Kidney (tissue), 13 donors: ENCODE measurements at regions not wholly inside any gene's neighbourhood (a gene's known extent, or its start where the extent isn't known, plus 50 kb on each side); places are given as distances from the start of the nearest gene placed in this dataset.
"Not testable (repeated sequence)": the region's sequence is repeated elsewhere in the genome, so short reads cannot be mapped to it uniquely, and the experiment has no call there.

Experiments
- DNase-seq, 5 donors: peaks; one replicate each; pipeline ENCODE4 v3.0.0-alpha.2; 2013 to 2020
- FAIRE-seq: peaks from 2 replicates; lab custom pipeline; 2012; peaks lifted over from hg19 to GRCh38; lab: Jason Lieb, UNC
- H3K27ac ChIP-seq, 2 donors: one replicate each; pipeline ENCODE4 v1.7.0; 2013; ENCODE audit warnings: low read depth in 2 of 2, low read length in 2 of 2, inconsistent platforms in 1 of 2
- H3K27me3 ChIP-seq: one replicate; pipeline ENCODE4 v1.7.1; 2013; ENCODE audit warnings: low read length, inconsistent platforms; ENCODE audit not compliant: control insufficient read depth, insufficient read depth
- H3K36me3 ChIP-seq, 3 donors: one replicate each; pipeline versions ENCODE4 v1.7.0 to v1.7.1; 2013; ENCODE audit warnings: low read length in 3 of 3, control low read depth in 1 of 3, inconsistent platforms in 1 of 3; ENCODE audit not compliant: insufficient read depth in 3 of 3, control insufficient read depth in 2 of 3
- H3K4me1 ChIP-seq, 3 donors: one replicate each; pipeline versions ENCODE4 v1.7.0 to v1.7.1; 2013; ENCODE audit warnings: low read length in 3 of 3, inconsistent platforms in 1 of 3, low read depth in 1 of 3; ENCODE audit not compliant: control insufficient read depth in 2 of 3, insufficient read depth in 2 of 3
- H3K4me3 ChIP-seq, 3 donors: one replicate each; pipeline versions ENCODE4 v1.7.0 to v1.8.1; 2013; ENCODE audit warnings: low read length in 3 of 3, control low read depth in 1 of 3, inconsistent platforms in 1 of 3
- H3K9ac ChIP-seq, 3 donors: one replicate each; pipeline versions ENCODE4 v1.7.0 to v1.7.1; 2013; ENCODE audit warnings: low read length in 3 of 3, control low read depth in 1 of 3, inconsistent platforms in 1 of 3
- H3K9me3 ChIP-seq, 3 donors: one replicate each; pipeline versions ENCODE4 v1.7.0 to v1.7.1; 2013; ENCODE audit warnings: low read length in 3 of 3, control low read depth in 1 of 3, inconsistent platforms in 1 of 3; ENCODE audit not compliant: control insufficient read depth in 2 of 3, insufficient read depth in 1 of 3
- intact Hi-C: fragments of 100-400 bp; cut with DNase I; formaldehyde crosslinking; loops from one replicate; pipeline ENCODE4 v1.11.1; 2022
- TF ChIP-seq, protein P1 (sequence below): IDR thresholded peaks from 3 replicates; pipeline ENCODE4 v1.5.1; 2012; ENCODE audit warnings: mild to moderate bottlenecking, moderate library complexity, borderline replicate concordance; ENCODE audit not compliant: insufficient read depth; ENCODE audit errors: extremely low read depth
- donor health status: control.
- donor health status: control.
- donor health status: control.
- donor health status: control.
- donor health status: control.
- donor health status: DM: yes; HTN: yes; CAD: no.
- donor health status: Normal renal cell carcinoma (clear cell type).

DNA sequence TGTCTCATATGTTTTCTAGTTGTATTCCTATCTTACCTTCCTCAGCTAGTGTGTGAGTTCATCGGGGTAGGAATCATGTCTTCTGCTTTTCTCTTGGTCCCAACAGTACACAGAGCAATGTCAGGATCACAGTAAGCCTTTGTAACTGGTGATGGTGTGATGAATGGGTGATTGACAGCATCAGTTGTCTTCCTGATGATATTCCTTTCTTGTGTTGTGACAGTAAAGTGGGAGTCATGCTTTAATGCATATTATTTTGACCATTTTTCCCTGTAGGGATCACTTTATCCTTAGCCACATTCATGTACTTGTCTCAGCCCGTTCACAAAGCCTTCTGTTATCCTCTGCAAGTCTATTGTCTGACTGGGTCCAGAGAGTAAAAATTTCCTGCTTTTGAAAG lies 501.7 kb downstream of the UTRN start:
- Histone ChIP-seq H3K36me3 (peaks cover 0 to 2% (median 0%) of the 10 kb centered on the region in 3 donors), H3K9me3 (no peaks in the 10 kb centered on the region)
- FAIRE-seq = no peak

DNA sequence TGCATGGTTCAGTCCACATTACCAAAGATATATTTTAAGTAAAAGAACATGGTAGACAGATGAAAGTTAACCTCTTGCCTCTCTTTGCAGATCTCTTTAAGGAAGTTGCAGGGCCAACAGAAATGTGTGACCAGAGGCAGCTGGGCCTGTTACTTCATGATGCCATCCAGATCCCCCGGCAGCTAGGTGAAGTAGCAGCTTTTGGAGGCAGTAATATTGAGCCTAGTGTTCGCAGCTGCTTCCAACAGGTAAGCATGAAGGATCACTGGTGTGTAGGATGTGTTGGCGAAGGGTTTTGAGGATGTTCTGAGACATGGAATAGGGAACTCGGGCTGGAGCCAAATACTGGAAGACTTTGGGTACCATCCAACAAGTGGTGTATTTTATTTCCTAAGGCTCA lies 508.6 kb downstream of the UTRN start:
- TF ChIP-seq, protein P1, sequence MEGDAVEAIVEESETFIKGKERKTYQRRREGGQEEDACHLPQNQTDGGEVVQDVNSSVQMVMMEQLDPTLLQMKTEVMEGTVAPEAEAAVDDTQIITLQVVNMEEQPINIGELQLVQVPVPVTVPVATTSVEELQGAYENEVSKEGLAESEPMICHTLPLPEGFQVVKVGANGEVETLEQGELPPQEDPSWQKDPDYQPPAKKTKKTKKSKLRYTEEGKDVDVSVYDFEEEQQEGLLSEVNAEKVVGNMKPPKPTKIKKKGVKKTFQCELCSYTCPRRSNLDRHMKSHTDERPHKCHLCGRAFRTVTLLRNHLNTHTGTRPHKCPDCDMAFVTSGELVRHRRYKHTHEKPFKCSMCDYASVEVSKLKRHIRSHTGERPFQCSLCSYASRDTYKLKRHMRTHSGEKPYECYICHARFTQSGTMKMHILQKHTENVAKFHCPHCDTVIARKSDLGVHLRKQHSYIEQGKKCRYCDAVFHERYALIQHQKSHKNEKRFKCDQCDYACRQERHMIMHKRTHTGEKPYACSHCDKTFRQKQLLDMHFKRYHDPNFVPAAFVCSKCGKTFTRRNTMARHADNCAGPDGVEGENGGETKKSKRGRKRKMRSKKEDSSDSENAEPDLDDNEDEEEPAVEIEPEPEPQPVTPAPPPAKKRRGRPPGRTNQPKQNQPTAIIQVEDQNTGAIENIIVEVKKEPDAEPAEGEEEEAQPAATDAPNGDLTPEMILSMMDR = no peak
- DNase-seq (no peak), FAIRE-seq (no peak)
- Histone ChIP-seq H3K27ac (no peak overlapping the region), H3K9ac (no peak overlapping the region), H3K9me3 (no peaks in the 10 kb centered on the region), H3K4me1 (peaks cover 0 to 2% (median 0%) of the 10 kb centered on the region in 3 donors), H3K27me3 (no peaks in the 10 kb centered on the region), H3K36me3 (peaks cover 2 to 13% (median 6%) of the 10 kb centered on the region in 3 donors), H3K4me3 (no peak overlapping the region)
- intact Hi-C loops = no loop called here

More for the DNA sequence above, 501.7 kb downstream of the UTRN start:
- intact Hi-C loops = no loop called here
- Histone ChIP-seq H3K4me1 (no peaks in the 10 kb centered on the region), H3K9ac (no peak overlapping the region), H3K27ac (no peak overlapping the region), H3K27me3 (no peaks in the 10 kb centered on the region), H3K4me3 (no peak overlapping the region)
- DNase-seq = no peak
- TF ChIP-seq, protein P1 = no peak

DNA sequence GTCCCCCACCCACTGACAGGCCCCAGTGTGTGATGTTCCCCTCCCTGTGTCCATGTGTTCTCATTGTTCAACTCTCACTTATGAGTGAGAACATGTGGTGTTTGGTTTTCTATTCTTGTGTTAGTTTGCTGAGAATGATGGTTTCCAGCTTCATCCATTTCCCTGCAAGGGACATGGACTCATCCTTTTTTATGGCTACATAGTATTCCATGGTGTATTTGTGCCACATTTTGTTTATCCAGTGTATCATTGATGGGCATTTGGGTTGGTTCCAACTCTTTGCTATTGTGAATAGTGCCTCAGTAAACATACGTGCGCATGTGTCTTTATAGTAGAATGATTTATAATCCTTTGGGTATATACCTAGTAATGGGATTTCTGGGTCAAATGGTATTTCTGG lies 509.9 kb downstream of the UTRN start:
- H3K4me3 ChIP-seq, H3K9ac ChIP-seq, H3K9me3 ChIP-seq, intact Hi-C loops, H3K4me1 ChIP-seq, FAIRE-seq, DNase-seq, H3K27me3 ChIP-seq, H3K27ac ChIP-seq: not testable (repeated sequence)
- peaks cover 2 to 13% (median 6%) of the 10 kb centered on the region in 3 donors for H3K36me3 ChIP-seq

DNA sequence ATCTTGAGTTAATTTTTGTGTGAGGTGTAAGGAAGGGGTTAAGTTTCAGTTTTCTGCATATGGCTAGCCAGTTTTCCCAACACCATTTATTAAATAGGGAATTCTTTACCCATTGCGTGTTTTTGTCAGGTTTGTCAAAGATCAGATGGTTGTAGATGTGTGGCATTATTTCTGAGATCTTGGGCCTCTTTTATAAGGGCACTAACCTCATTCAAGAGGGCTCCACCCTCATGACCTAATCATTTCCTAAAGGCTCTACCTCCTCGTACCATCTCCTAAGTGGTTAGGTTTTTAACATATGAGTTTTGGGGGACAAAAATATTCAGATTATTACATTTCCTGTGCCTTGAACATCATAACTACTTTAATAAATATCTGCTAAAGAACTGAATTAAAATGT lies 510.9 kb downstream of the UTRN start:
- no peak overlapping the region for H3K9ac ChIP-seq
- no peak overlapping the region for H3K4me3 ChIP-seq
- H3K4me1 ChIP-seq = peaks cover 0 to 2% (median 0%) of the 10 kb centered on the region in 3 donors
- H3K27ac ChIP-seq = no peak overlapping the region
- intact Hi-C loops = no loop called here
- H3K36me3 ChIP-seq = peaks cover 0 to 13% (median 6%) of the 10 kb centered on the region in 3 donors
- TF ChIP-seq, protein P1 = no peak
- no peaks in the 10 kb centered on the region for H3K9me3 ChIP-seq
- no peak for DNase-seq
- H3K27me3 ChIP-seq = no peaks in the 10 kb centered on the region
- no peak for FAIRE-seq
